NCI-H748 (cell line): ENCODE measurements at regions not wholly inside any gene's neighbourhood (a gene's known extent, or its start where the extent isn't known, plus 50 kb on each side); places are given as distances from the start of the nearest gene placed in this dataset.

Experiments used
- DNase-seq: peaks from one replicate; lab custom pipeline; 2025; ENCODE audit not compliant: unreplicated experiment; lab: John Stamatoyannopoulos, UW

GRCh38 chr7:68503400-68503799 lies 1094.9 kb upstream of the AUTS2 start:
- DNase-seq = no peak

GRCh38 chr7:68504716-68505115 lies 1093.6 kb upstream of the AUTS2 start:
- no peak for DNase-seq

- no peak for DNase-seq
Observed at GRCh38 chr7:68505721-68506120, 1092.6 kb upstream of the AUTS2 start.

- DNase-seq = no peak
Observed at GRCh38 chr7:68507668-68508067, 1090.6 kb upstream of the AUTS2 start.

- DNase-seq = no peak
Observed at GRCh38 chr7:68509054-68509453, 1089.2 kb upstream of the AUTS2 start.

GRCh38 chr7:68509603-68510002 lies 1088.7 kb upstream of the AUTS2 start:
- DNase-seq = no peak

GRCh38 chr7:68511281-68511680 lies 1087.0 kb upstream of the AUTS2 start:
- DNase-seq = peak; percentile 12

- DNase-seq = no peak
Observed at GRCh38 chr7:68512466-68512865, 1085.8 kb upstream of the AUTS2 start.

GRCh38 chr7:68518060-68518459 lies 1080.2 kb upstream of the AUTS2 start:
- no peak for DNase-seq

GRCh38 chr7:68524126-68524525 lies 1074.1 kb upstream of the AUTS2 start:
- DNase-seq = no peak

GRCh38 chr7:68529221-68529620 lies 1069.1 kb upstream of the AUTS2 start:
- DNase-seq = peak; percentile 30

GRCh38 chr7:68535266-68535665 lies 1063.0 kb upstream of the AUTS2 start:
- no peak for DNase-seq

- no peak for DNase-seq
Observed at GRCh38 chr7:68537051-68537773, 1061.1 kb upstream of the AUTS2 start.

GRCh38 chr7:68537774-68538071 lies 1060.6 kb upstream of the AUTS2 start:
- no peak for DNase-seq

GRCh38 chr7:68542831-68543230 lies 1055.4 kb upstream of the AUTS2 start:
- peak; percentile 84 for DNase-seq

- DNase-seq = no peak
Observed at GRCh38 chr7:68544851-68545250, 1053.4 kb upstream of the AUTS2 start.

- DNase-seq = no peak
Observed at GRCh38 chr7:68547181-68547580, 1051.1 kb upstream of the AUTS2 start.

- DNase-seq = peak; percentile 92
Observed at GRCh38 chr7:68547799-68548198, 1050.5 kb upstream of the AUTS2 start.

GRCh38 chr7:68550027-68550426 lies 1048.2 kb upstream of the AUTS2 start:
- DNase-seq = no peak

GRCh38 chr7:68550635-68551034 lies 1047.6 kb upstream of the AUTS2 start:
- no peak for DNase-seq

GRCh38 chr7:68556537-68556936 lies 1041.7 kb upstream of the AUTS2 start:
- DNase-seq = no peak

- no peak for DNase-seq
Observed at GRCh38 chr7:68559518-68559917, 1038.8 kb upstream of the AUTS2 start.

GRCh38 chr7:68562323-68562899 lies 1035.9 kb upstream of the AUTS2 start:
- no peak for DNase-seq
